ENCODE measurements at regions not wholly inside any gene's neighbourhood (a gene's known extent, or its start where the extent isn't known, plus 50 kb on each side); places are given as distances from the start of the nearest gene placed in this dataset.

- Histone ChIP-seq H3K36me3 (ENCODE audit: low read depth) (no peaks in the 10 kb centered on the region), H3K4me3 (no peak overlapping the region), H3K9me2 (ENCODE audit: insufficient read depth) (no peaks in the 10 kb centered on the region), H3K9me3 (ENCODE audit: insufficient read depth, low read depth) (no peaks in the 10 kb centered on the region), H3K4me2 (no peak overlapping the region), H4K20me1 (ENCODE audit: insufficient read depth) (no peaks in the 10 kb centered on the region), H2AFZ (no peak overlapping the region), H3K27me3 (ENCODE audit: insufficient read depth, low read depth) (no peaks in the 10 kb centered on the region), H3K79me2 (ENCODE audit: low read depth) (no peaks in the 10 kb centered on the region), H3K27ac (no peak overlapping the region), H3K4me1 (replicated peaks; ENCODE audit: insufficient read depth) (no peaks in the 10 kb centered on the region), H3F3A (ENCODE audit: insufficient read depth, low read depth) (no peaks in the 10 kb centered on the region)
- TF ChIP-seq, protein P1, sequence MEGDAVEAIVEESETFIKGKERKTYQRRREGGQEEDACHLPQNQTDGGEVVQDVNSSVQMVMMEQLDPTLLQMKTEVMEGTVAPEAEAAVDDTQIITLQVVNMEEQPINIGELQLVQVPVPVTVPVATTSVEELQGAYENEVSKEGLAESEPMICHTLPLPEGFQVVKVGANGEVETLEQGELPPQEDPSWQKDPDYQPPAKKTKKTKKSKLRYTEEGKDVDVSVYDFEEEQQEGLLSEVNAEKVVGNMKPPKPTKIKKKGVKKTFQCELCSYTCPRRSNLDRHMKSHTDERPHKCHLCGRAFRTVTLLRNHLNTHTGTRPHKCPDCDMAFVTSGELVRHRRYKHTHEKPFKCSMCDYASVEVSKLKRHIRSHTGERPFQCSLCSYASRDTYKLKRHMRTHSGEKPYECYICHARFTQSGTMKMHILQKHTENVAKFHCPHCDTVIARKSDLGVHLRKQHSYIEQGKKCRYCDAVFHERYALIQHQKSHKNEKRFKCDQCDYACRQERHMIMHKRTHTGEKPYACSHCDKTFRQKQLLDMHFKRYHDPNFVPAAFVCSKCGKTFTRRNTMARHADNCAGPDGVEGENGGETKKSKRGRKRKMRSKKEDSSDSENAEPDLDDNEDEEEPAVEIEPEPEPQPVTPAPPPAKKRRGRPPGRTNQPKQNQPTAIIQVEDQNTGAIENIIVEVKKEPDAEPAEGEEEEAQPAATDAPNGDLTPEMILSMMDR (conservative IDR thresholded peaks at IDR 0.05) = no peak
- TF ChIP-seq EZH2 (IDR thresholded peaks at IDR 0.05; ENCODE audit: low read depth) = no peak
- ChIA-PET CTCF (no interaction called here), POLR2A (ENCODE audit: unreplicated experiment) (no interaction called here)
- intact Hi-C loops (cut with micrococcal nuclease; ENCODE audit: unreplicated experiment) = no loop called here
- BruUV-seq (replicated peaks) = no TSS peak
- DNase-seq = no peak
Measured at GRCh38 chr4:107467461-107467860, 252.6 kb downstream of the PAPSS1 start.

- Histone ChIP-seq H3K4me1 (replicated peaks; ENCODE audit: insufficient read depth) (no peaks in the 10 kb centered on the region), H3K27ac (no peak overlapping the region), H3K9me2 (ENCODE audit: insufficient read depth) (no peaks in the 10 kb centered on the region), H3K79me2 (ENCODE audit: low read depth) (no peaks in the 10 kb centered on the region), H3K4me3 (no peak overlapping the region), H2AFZ (no peak overlapping the region), H3K9me3 (ENCODE audit: insufficient read depth, low read depth) (no peaks in the 10 kb centered on the region), H3K4me2 (no peak overlapping the region), H4K20me1 (ENCODE audit: insufficient read depth) (no peaks in the 10 kb centered on the region), H3K36me3 (ENCODE audit: low read depth) (no peaks in the 10 kb centered on the region), H3K27me3 (ENCODE audit: insufficient read depth, low read depth) (no peaks in the 10 kb centered on the region), H3F3A (ENCODE audit: insufficient read depth, low read depth) (no peaks in the 10 kb centered on the region)
- ChIA-PET CTCF (no interaction called here), POLR2A (ENCODE audit: unreplicated experiment) (no interaction called here)
- DNase-seq = no peak
- no TSS peak for BruUV-seq (replicated peaks)
- TF ChIP-seq, protein P1 (conservative IDR thresholded peaks at IDR 0.05) = no peak
- no peak for TF ChIP-seq EZH2 (IDR thresholded peaks at IDR 0.05; ENCODE audit: low read depth)
- intact Hi-C loops (cut with micrococcal nuclease; ENCODE audit: unreplicated experiment) = no loop called here
Measured at GRCh38 chr4:107458194-107458593, 261.8 kb downstream of the PAPSS1 start.

GRCh38 chr4:107453987-107454386 lies 266.0 kb downstream of the PAPSS1 start:
- Histone ChIP-seq H3K4me3 (no peak overlapping the region), H3K27me3 (ENCODE audit: insufficient read depth, low read depth) (no peaks in the 10 kb centered on the region), H4K20me1 (ENCODE audit: insufficient read depth) (no peaks in the 10 kb centered on the region), H3K9me3 (ENCODE audit: insufficient read depth, low read depth) (no peaks in the 10 kb centered on the region), H2AFZ (no peak overlapping the region), H3K4me1 (replicated peaks; ENCODE audit: insufficient read depth) (no peaks in the 10 kb centered on the region), H3K36me3 (ENCODE audit: low read depth) (no peaks in the 10 kb centered on the region), H3K79me2 (ENCODE audit: low read depth) (no peaks in the 10 kb centered on the region), H3K4me2 (no peak overlapping the region), H3K27ac (no peak overlapping the region), H3K9me2 (ENCODE audit: insufficient read depth) (no peaks in the 10 kb centered on the region), H3F3A (ENCODE audit: insufficient read depth, low read depth) (no peaks in the 10 kb centered on the region)
- intact Hi-C loops (cut with micrococcal nuclease; ENCODE audit: unreplicated experiment) = no loop called here
- ChIA-PET CTCF (no interaction called here), POLR2A (ENCODE audit: unreplicated experiment) (no interaction called here)
- no peak for DNase-seq
- BruUV-seq (replicated peaks) = no TSS peak
- no peak for TF ChIP-seq EZH2 (IDR thresholded peaks at IDR 0.05; ENCODE audit: low read depth)
- TF ChIP-seq, protein P1 (conservative IDR thresholded peaks at IDR 0.05) = no peak
